Muscle of leg (tissue), 3 donors: ENCODE measurements at regions not wholly inside any gene's neighbourhood (a gene's known extent, or its start where the extent isn't known, plus 50 kb on each side); places are given as distances from the start of the nearest gene placed in this dataset.
"Not testable (repeated sequence)": the region's sequence is repeated elsewhere in the genome, so short reads cannot be mapped to it uniquely, and the experiment has no call there.

Source experiments
- DNase-seq: peaks from one replicate; pipeline ENCODE4 v3.0.0; 2013
- H3K27ac ChIP-seq: one replicate; pipeline ENCODE4 v1.5.1; 2013; ENCODE audit warnings: mild to moderate bottlenecking, low read length, control low read depth
- H3K27me3 ChIP-seq: one replicate; pipeline ENCODE4 v1.6.1; 2013; ENCODE audit warnings: low read length; ENCODE audit not compliant: control insufficient read depth, insufficient read depth
- H3K36me3 ChIP-seq: one replicate; pipeline ENCODE4 v1.6.1; 2013; ENCODE audit warnings: low read length; ENCODE audit not compliant: control insufficient read depth, insufficient read depth
- H3K4me1 ChIP-seq: one replicate; pipeline ENCODE4 v1.6.1; 2013; ENCODE audit warnings: low read length; ENCODE audit not compliant: control insufficient read depth, insufficient read depth
- H3K4me3 ChIP-seq: one replicate; pipeline ENCODE4 v1.5.1; 2013; ENCODE audit warnings: low read length, control low read depth
- H3K9me3 ChIP-seq: replicated peaks from 2 replicates; pipeline ENCODE4 v1.6.1; 2013; ENCODE audit warnings: low read depth, low read length; ENCODE audit not compliant: control insufficient read depth
- WGBS: methylation state at CpG from one replicate; pipeline ENCODE4 v1.1.5; 2013; ENCODE audit warnings: missing lambda C conversion rate; ENCODE audit not compliant: insufficient coverage; 5-methylcytosine and 5-hydroxymethylcytosine counted together

DNA sequence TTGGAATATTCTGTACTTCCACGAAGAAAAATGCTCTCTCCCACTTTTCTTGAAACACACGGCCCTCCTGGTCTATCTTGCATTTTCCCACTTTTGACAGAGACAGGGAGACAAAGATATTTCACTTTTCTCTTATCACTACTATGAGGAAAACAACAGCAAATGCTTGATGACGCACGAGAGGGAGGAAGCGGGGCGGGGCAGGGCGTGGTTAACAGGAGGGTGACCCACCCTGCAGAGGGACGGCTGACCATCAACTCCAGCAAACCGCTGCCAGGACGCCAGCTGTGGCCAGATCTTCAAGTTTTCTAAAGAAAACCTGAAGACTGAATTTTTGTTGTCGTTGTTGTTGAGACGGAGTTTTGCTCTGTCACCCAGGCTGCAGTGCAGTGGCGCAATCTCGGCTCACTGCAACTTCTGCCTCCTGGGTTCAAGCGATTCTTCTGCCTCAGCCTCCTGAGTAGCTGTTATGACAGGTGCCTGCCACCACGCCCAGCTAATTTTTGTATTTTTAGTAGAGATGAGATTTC, 63.8 kb downstream of the NSUN5 start:
- not testable (repeated sequence) for H3K27ac ChIP-seq, H3K4me1 ChIP-seq, H3K9me3 ChIP-seq, H3K27me3 ChIP-seq, H3K36me3 ChIP-seq, DNase-seq, H3K4me3 ChIP-seq
- WGBS, result 60% methylated on average over 5 of the region's 16 CpGs

DNA sequence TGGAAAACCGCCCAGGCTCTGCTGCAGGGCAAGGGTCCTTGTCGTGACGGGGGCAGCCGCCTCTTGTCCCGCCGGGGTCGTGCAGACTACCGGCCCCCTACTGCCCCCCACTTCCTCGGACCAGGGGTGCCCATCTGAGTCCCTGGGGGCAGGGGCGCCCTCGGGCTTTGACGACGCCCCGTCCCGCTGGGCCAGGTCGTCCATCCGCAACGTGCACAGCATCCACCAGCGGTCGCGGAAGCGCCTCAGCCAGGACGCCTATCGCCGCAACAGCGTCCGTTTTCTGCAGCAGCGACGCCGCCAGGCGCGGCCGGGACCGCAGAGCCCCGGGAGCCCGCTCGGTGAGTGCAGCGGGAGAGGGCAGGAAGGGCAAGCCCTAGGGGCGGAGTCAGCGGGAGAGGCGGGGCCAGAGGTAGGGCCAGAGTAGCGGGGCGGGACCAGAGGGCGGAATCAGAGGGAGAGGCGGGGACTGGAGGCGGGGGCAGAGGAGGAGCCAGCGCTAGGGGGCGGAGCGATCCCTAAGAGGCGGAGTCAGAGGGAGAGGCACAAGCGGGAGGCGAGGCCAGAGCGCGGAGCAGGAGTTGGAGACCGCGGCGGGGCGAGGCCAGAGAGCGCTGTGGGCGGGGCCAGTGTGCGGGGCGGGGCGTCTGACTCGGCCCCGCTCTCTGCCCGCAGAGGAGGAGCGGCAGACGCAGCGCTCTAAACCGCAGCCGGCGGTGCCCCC, 73.5 kb downstream of the NSUN5 start:
- no CpG with 5 or more reads among the region's 72 CpGs for WGBS
- H3K27ac ChIP-seq, H3K27me3 ChIP-seq, H3K9me3 ChIP-seq, H3K4me1 ChIP-seq, DNase-seq, H3K36me3 ChIP-seq: not testable (repeated sequence)
- peak overlapping the region; percentile 22 for H3K4me3 ChIP-seq

DNA sequence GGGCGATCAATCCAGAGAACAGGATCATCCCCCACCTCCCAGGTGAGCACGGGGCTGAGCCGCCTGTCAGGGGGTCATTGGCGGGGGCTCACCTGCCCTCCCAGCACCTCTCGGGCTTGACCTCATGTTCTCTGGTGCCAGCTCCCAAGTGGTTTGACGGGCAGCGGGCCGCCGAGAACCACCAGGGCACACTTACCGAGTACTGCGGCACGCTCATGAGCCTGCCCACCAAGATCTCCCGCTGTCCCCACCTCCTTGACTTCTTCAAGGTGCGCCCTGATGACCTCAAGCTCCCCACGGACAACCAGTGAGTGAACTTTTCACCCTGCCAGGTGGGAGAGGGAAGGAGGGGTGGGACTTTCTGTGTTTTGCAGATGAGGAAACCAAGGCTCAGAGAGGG, 82.9 kb downstream of the NSUN5 start:
- 88% methylated on average over 3 of the region's 15 CpGs for whole genome bisulfite sequencing
- DNase-seq, H3K9me3 ChIP-seq, H3K4me3 ChIP-seq, H3K27me3 ChIP-seq, H3K27ac ChIP-seq, H3K36me3 ChIP-seq, H3K4me1 ChIP-seq: not testable (repeated sequence)

DNA sequence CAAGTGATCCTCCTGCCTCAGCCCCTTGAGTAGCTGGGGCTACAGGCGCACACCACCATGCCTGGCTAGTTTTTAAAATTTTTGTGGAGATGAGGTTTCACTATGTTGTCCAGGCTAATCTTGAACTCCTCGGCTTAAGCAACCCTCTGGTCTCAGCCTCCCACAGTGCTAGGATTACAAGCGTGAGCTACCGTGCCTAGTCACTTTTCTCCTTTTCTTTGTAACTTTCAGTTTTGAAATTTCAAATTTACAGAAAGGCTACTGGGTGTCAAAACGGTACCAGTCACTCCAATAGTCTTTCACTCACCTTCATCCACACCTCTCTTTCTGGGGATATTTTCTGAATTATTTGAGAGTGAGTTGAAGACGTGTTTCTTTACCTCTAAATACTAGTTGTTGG, 86.9 kb downstream of the NSUN5 start:
- not testable (repeated sequence) for H3K4me3 ChIP-seq

DNA sequence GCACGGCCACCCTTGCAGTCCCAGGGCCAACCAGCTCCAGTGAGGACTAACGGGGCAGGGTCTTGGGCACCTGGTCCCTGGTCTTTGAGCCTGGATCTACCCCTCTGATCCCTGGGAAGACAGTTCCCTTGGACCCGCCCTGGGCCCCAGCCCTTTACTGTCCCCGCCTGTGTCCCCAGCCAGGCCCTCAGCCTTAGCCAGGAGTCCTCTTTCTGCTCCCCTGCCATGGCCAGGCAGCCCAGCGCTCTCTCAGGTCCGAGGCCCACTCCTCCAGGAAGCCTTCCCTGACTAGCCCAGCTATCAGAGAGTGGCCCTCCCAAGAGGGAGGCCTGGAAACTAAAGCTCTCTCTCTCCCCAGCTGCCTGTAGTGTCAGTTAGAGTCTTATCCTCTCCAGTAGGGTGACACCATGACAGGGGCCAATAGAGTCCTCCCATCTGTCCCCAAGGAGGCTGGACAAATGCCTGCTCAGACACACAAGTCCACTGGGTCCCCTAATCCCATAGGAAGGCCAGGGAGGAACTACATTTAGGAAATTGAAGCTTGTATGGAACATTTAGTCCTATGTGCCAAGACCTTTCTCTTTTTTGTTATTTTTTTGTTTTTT, 87.8 kb downstream of the NSUN5 start:
- H3K27me3 ChIP-seq, DNase-seq, H3K4me3 ChIP-seq, H3K36me3 ChIP-seq, H3K27ac ChIP-seq, H3K9me3 ChIP-seq, H3K4me1 ChIP-seq: not testable (repeated sequence)
- WGBS, result no CpG with 5 or more reads among the region's 6 CpGs

More for the DNA sequence above, 86.9 kb downstream of the NSUN5 start:
- not testable (repeated sequence) for H3K4me1 ChIP-seq, H3K36me3 ChIP-seq, DNase-seq, H3K27ac ChIP-seq, H3K27me3 ChIP-seq, H3K9me3 ChIP-seq
- WGBS, result no CpG with 5 or more reads among the region's 6 CpGs

DNA sequence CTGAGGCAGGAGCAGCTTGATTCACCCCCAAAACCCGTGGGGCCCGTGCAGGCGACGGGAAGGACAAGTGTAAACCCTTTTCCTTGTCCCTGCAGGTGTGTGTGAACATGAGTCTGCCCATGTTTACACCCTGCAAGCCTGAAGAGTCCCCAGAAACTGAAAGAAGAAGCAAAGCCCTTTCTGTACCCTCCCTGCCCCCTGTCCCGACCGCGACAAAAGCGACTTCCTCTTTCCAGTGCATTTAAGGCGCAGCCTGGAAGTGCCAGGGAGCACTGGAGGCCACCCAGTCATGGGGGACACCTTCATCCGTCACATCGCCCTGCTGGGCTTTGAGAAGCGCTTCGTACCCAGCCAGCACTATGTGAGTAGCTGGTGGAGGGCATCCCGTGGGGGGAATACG, 88.3 kb downstream of the NSUN5 start:
- DNase-seq, H3K36me3 ChIP-seq, H3K9me3 ChIP-seq, H3K4me1 ChIP-seq, H3K27ac ChIP-seq, H3K27me3 ChIP-seq, H3K4me3 ChIP-seq: not testable (repeated sequence)
- no CpG with 5 or more reads among the region's 15 CpGs for WGBS

DNA sequence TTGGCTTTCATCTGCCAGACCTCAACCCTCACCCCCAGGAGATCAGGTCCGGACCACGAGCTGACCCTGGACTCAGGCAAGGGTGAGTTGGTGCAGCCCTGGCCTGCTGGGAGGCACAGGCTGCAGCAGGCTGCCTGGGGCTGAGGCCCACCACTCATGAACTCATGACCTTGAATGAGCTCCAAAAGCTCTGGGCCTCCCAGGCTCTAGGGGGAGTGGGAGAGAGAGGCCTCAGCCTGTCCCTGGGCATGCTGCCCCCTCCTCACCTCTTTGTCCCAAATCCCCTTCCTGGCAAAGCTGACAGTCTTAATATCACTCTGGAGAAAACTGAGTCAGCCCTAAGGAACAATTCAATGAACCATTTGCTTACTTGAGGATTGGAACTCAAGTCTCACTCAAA, 89.8 kb downstream of the NSUN5 start:
- not testable (repeated sequence) for H3K36me3 ChIP-seq, H3K4me1 ChIP-seq, H3K4me3 ChIP-seq, H3K27me3 ChIP-seq, DNase-seq, H3K27ac ChIP-seq, H3K9me3 ChIP-seq
- WGBS, result no CpG with 5 or more reads among the region's 2 CpGs

DNA sequence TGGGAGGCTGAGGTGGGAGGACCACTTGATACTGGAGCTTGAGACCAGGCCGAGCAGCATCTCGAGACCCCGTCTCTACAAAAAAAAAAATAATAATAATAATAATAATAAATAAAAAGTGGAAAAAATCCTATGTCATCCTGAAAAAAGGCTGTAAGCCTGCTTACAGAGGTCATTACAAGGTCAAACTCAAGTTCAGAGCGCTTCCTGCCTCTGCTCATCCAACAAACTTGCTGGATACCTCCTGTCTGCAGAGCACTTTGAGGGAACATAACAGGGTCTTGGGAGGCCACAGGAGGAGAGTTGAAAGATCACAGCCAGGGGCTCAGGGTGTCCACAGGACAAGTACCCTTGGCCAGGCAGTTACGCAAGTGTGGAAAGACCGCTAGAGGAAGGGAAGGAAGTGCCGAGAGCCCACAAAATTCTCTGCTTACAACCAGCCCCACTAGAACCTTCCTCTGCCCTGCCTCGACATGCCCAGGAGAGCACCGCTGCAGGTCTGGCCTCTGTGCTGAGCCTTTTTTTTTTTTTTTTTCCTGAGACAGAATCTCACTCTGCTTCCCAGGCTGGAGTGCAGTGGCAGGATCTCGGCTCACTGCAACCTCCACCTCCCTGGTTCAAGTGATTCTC, 92.5 kb downstream of the NSUN5 start:
- no CpG with 5 or more reads among the region's 10 CpGs for WGBS
- H3K4me1 ChIP-seq, H3K27me3 ChIP-seq, DNase-seq, H3K4me3 ChIP-seq, H3K27ac ChIP-seq, H3K36me3 ChIP-seq, H3K9me3 ChIP-seq: not testable (repeated sequence)

DNA sequence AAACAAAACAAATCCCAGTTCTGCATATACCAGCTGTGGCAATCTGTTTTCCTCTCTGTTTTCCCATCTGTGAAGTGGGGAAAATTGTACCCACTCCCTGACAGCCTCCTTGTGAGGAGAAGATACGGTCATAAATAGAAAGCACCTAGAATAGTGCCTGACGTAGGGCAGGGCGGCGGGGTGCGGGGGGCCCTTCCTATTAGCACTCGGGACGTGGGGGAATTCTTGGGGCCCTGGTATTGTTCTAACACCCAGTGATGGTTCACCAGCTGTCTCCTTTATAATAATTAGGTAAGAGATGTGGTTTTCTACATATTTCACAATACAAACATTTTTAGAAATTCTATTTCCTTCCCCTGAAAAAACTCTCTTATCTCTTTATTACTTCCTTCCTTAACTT, 93.4 kb downstream of the NSUN5 start:
- DNase-seq, H3K9me3 ChIP-seq, H3K27me3 ChIP-seq, H3K27ac ChIP-seq, H3K4me1 ChIP-seq, H3K4me3 ChIP-seq, H3K36me3 ChIP-seq: not testable (repeated sequence)
- no CpG with 5 or more reads among the region's 7 CpGs for WGBS

DNA sequence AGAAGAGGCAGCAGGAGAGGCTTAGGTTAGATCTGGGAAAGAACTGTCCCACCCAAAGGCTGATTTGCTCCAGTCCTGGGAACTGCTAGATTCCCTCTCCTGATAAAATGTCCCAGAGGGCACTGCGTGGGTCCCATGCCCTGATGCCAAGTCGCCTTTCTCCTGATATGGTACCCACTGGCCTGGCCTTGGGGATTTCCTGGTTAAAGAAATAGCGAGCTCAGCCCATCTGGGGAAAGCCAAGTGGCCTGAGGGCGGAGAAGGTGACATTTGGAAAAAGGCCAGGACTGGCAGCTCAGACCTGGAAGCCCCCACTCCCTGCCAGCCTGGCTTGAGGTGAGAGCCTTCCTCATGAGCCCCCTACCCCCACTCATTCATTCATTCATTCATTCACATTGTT, 94.2 kb downstream of the NSUN5 start:
- H3K4me1 ChIP-seq, H3K4me3 ChIP-seq, H3K27me3 ChIP-seq, H3K9me3 ChIP-seq, H3K36me3 ChIP-seq, H3K27ac ChIP-seq: not testable (repeated sequence)
- peak; percentile 2 for DNase-seq
- WGBS, result no CpG with 5 or more reads among the region's 4 CpGs
